Uterus (tissue), 3 donors: ENCODE measurements at regions not wholly inside any gene's neighbourhood (a gene's known extent, or its start where the extent isn't known, plus 50 kb on each side); places are given as distances from the start of the nearest gene placed in this dataset.

ENCODE experiments used
- DNase-seq, 2 donors: peaks; one replicate each; pipeline ENCODE4 v3.0.0-alpha.2; 2019 to 2020
- H3K27ac ChIP-seq, 2 donors: fragments of 200-600 bp; sonication (generic); 1 replicate in 1 of 2; 2 replicates in 1 of 2; pipeline ENCODE4 v1.5.1; 2016 to 2018
- H3K27me3 ChIP-seq, 2 donors: fragments of 200-600 bp; sonication (generic); one replicate each; pipeline ENCODE4 v1.5.1; 2018 to 2019; ENCODE audit warnings: control low read depth in 1 of 2
- H3K36me3 ChIP-seq, 2 donors: fragments of 200-600 bp; sonication (generic); one replicate each; pipeline ENCODE4 v1.5.1; 2019; ENCODE audit warnings: control low read depth in 1 of 2
- H3K4me1 ChIP-seq, 2 donors: fragments of 200-600 bp; sonication (generic); one replicate each; pipeline ENCODE4 v1.5.1; 2018 to 2019; ENCODE audit warnings: control low read depth in 1 of 2
- H3K4me3 ChIP-seq, 2 donors: fragments of 200-600 bp; sonication (generic); 1 replicate in 1 of 2; 2 replicates in 1 of 2; pipeline ENCODE4 v1.5.1; 2018 to 2019; ENCODE audit warnings: mild to moderate bottlenecking in 1 of 2
- H3K9me3 ChIP-seq, 2 donors: fragments of 200-600 bp; sonication (generic); one replicate each; pipeline ENCODE4 v1.5.1; 2019; ENCODE audit warnings: control low read depth in 1 of 2
- CTCF ChIP-seq, 4 experiments: fragments of 200-600 bp in 2 of 4; fragments of 450-650 bp in 2 of 4; sonication (generic) in 2 of 4; IDR thresholded peaks; one replicate each; pipeline ENCODE4 v1.5.1; 2016 to 2019; ENCODE audit warnings: antibody characterized with exemption in 4 of 4, mild to moderate bottlenecking in 2 of 4, moderate library complexity in 1 of 4
- POLR2A ChIP-seq, 2 donors: fragments of 450-650 bp; IDR thresholded peaks; one replicate each; pipeline ENCODE4 v1.6.1; 2016; ENCODE audit warnings: antibody characterized with exemption in 2 of 2, mild to moderate bottlenecking in 1 of 2, moderate library complexity in 1 of 2
- intact Hi-C: fragments of 100-400 bp; cut with DNase I; formaldehyde crosslinking; loops from one replicate; pipeline ENCODE4 v1.15.1; 2023; ENCODE audit warnings: low total_unique reads
- donor health status: DM: yes; HTN: yes; CAD: no.

- DNase-seq = no peak
- H3K9me3 ChIP-seq = no peaks in the 10 kb centered on the region
- no peak overlapping the region for H3K27ac ChIP-seq
- no peaks in the 10 kb centered on the region for H3K36me3 ChIP-seq
- intact Hi-C loops = no loop called here
- H3K4me1 ChIP-seq = no peaks in the 10 kb centered on the region
- no peaks in the 10 kb centered on the region for H3K27me3 ChIP-seq
- no peak for TF ChIP-seq CTCF (IDR thresholded peaks at IDR 0.05)
- H3K4me3 ChIP-seq = no peak overlapping the region
Observed at GRCh38 chr1:57748719-57749118, 324.9 kb upstream of the DAB1 start.

DNA sequence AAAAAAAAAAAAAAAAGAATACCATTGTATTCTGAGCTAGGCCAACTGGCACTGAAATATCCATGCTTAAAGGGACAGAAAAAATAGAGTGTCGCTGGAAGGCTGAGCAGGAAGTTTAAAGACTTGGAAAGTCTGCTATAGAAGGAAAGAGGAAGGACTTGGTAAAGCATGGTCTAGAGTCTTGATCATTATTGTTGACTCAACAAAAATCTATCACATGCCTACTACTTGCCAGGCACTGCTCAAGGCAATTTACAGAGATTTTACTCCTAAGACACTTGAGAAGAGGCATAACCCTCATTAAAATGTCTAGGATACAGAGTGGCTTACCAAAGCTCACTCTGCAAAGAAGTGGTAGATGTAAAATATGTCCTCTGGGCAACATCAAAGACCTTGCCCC lies 324.0 kb upstream of the DAB1 start:
- Histone ChIP-seq H3K27me3 (no peaks in the 10 kb centered on the region), H3K4me3 (no peak overlapping the region), H3K27ac (no peak overlapping the region), H3K36me3 (no peaks in the 10 kb centered on the region), H3K4me1 (no peaks in the 10 kb centered on the region), H3K9me3 (no peaks in the 10 kb centered on the region)
- no peak for DNase-seq
- TF ChIP-seq CTCF (IDR thresholded peaks at IDR 0.05) = no peak
- intact Hi-C loops = no loop called here

GRCh38 chr1:57741521-57741920 lies 317.7 kb upstream of the DAB1 start:
- no peak for TF ChIP-seq POLR2A (IDR thresholded peaks at IDR 0.05)
- no peak for TF ChIP-seq CTCF (IDR thresholded peaks at IDR 0.05)
- H3K4me1 ChIP-seq = no peaks in the 10 kb centered on the region
- intact Hi-C loops = no loop called here
- no peak for DNase-seq
- H3K27ac ChIP-seq = no peak overlapping the region
- no peaks in the 10 kb centered on the region for H3K36me3 ChIP-seq
- no peaks in the 10 kb centered on the region for H3K9me3 ChIP-seq
- no peak overlapping the region for H3K4me3 ChIP-seq
- no peaks in the 10 kb centered on the region for H3K27me3 ChIP-seq

DNA sequence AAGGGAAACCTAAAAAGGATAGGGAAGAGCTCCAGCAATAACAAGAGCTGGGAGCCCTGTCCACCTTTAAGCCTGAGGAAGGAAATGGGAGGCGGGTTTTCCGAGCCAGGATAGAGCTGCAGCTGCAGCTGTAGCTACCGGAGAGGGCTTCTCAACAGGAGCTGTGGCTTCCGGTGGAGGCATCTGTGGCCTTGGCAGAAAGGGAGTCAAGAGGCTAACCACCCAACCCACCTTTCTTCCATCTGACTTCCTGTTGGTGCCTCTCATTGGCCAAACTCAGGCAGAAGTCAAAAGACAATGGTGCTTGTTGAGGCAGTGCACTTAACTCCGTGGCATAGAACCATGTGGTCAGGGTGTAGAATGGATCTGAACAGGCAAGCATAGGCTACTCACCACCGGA lies 313.1 kb upstream of the DAB1 start:
- Histone ChIP-seq H3K9me3 (no peaks in the 10 kb centered on the region), H3K4me1 (no peaks in the 10 kb centered on the region), H3K27ac (no peak overlapping the region), H3K4me3 (no peak overlapping the region), H3K27me3 (no peaks in the 10 kb centered on the region), H3K36me3 (no peaks in the 10 kb centered on the region)
- intact Hi-C loops = no loop called here
- TF ChIP-seq CTCF (IDR thresholded peaks at IDR 0.05) (no peak), POLR2A (IDR thresholded peaks at IDR 0.05) (no peak)
- no peak for DNase-seq

GRCh38 chr1:57729181-57729580 lies 305.3 kb upstream of the DAB1 start:
- Histone ChIP-seq H3K9me3 (no peaks in the 10 kb centered on the region), H3K4me1 (no peaks in the 10 kb centered on the region), H3K27ac (no peak overlapping the region), H3K36me3 (no peaks in the 10 kb centered on the region), H3K27me3 (no peaks in the 10 kb centered on the region), H3K4me3 (no peak overlapping the region)
- TF ChIP-seq POLR2A (IDR thresholded peaks at IDR 0.05) (no peak), CTCF (IDR thresholded peaks at IDR 0.05) (no peak)
- intact Hi-C loops = no loop called here
- DNase-seq = no peak
